Large intestine (tissue), 3 donors: ENCODE measurements at regions not wholly inside any gene's neighbourhood (a gene's known extent, or its start where the extent isn't known, plus 50 kb on each side); places are given as distances from the start of the nearest gene placed in this dataset.

Experiments
- DNase-seq, 2 donors: peaks; one replicate each; pipeline versions ENCODE4 v3.0.0 to v3.0.0-alpha.2; 2013
- H3K27ac ChIP-seq: one replicate; pipeline ENCODE4 v1.5.1; 2013; ENCODE audit warnings: low read length
- H3K27me3 ChIP-seq: 2 replicates; pipeline ENCODE4 v1.6.1; 2013; ENCODE audit warnings: low read length; ENCODE audit not compliant: control insufficient read depth, insufficient read depth
- H3K36me3 ChIP-seq: 2 replicates; pipeline ENCODE4 v1.6.1; 2013; ENCODE audit warnings: low read length; ENCODE audit not compliant: control insufficient read depth, insufficient read depth
- H3K4me1 ChIP-seq: one replicate; pipeline ENCODE4 v1.6.1; 2013; ENCODE audit warnings: low read length; ENCODE audit not compliant: control insufficient read depth, insufficient read depth
- H3K4me3 ChIP-seq: one replicate; pipeline ENCODE4 v1.5.1; 2013; ENCODE audit warnings: low read length
- H3K9me3 ChIP-seq: one replicate; pipeline ENCODE4 v1.6.1; 2013; ENCODE audit warnings: mild to moderate bottlenecking, low read depth, low read length, moderate library complexity; ENCODE audit not compliant: control insufficient read depth
- WGBS: methylation state at CpG from one replicate; pipeline ENCODE4 v1.1.5; 2013; ENCODE audit warnings: low lambda C conversion rate; ENCODE audit not compliant: insufficient coverage; 5-methylcytosine and 5-hydroxymethylcytosine counted together

GRCh38 chr15:57767481-57767880 lies 61.0 kb downstream of the POLR2M start:
- Histone ChIP-seq H3K9me3 (no peaks in the 10 kb centered on the region), H3K4me1 (no peaks in the 10 kb centered on the region), H3K27ac (no peak overlapping the region), H3K27me3 (no peaks in the 10 kb centered on the region), H3K36me3 (no peaks in the 10 kb centered on the region), H3K4me3 (no peak overlapping the region)
- no CpG with 5 or more reads among the region's 2 CpGs for WGBS
- DNase-seq = no peak

GRCh38 chr15:57769266-57769665 lies 62.8 kb downstream of the POLR2M start:
- Histone ChIP-seq H3K4me3 (no peak overlapping the region), H3K4me1 (no peaks in the 10 kb centered on the region), H3K27me3 (no peaks in the 10 kb centered on the region), H3K36me3 (no peaks in the 10 kb centered on the region), H3K9me3 (no peaks in the 10 kb centered on the region), H3K27ac (no peak overlapping the region)
- DNase-seq = no peak
- no CpG with 5 or more reads among the region's 12 CpGs for WGBS

GRCh38 chr15:57770495-57770894 lies 64.0 kb downstream of the POLR2M start:
- H3K27ac ChIP-seq = no peak overlapping the region
- H3K27me3 ChIP-seq = no peaks in the 10 kb centered on the region
- no peak overlapping the region for H3K4me3 ChIP-seq
- no peak for DNase-seq
- H3K36me3 ChIP-seq = no peaks in the 10 kb centered on the region
- no peaks in the 10 kb centered on the region for H3K9me3 ChIP-seq
- WGBS = no CpG with 5 or more reads among the region's 3 CpGs
- no peaks in the 10 kb centered on the region for H3K4me1 ChIP-seq

GRCh38 chr15:57772223-57772957 lies 65.9 kb downstream of the POLR2M start:
- no peak overlapping the region for H3K4me3 ChIP-seq
- peak; percentile 26 to 38 for DNase-seq
- no peaks in the 10 kb centered on the region for H3K4me1 ChIP-seq
- H3K27ac ChIP-seq = peak overlapping the region; percentile 58
- 30% methylated on average over 2 of the region's 7 CpGs for WGBS
- H3K36me3 ChIP-seq = no peaks in the 10 kb centered on the region
- no peaks in the 10 kb centered on the region for H3K9me3 ChIP-seq
- no peaks in the 10 kb centered on the region for H3K27me3 ChIP-seq

- Histone ChIP-seq H3K9me3 (no peaks in the 10 kb centered on the region), H3K4me3 (no peak overlapping the region), H3K27ac (peak overlapping the region; percentile 58), H3K36me3 (no peaks in the 10 kb centered on the region), H3K27me3 (no peaks in the 10 kb centered on the region), H3K4me1 (no peaks in the 10 kb centered on the region)
- WGBS = 100% methylated on average over 1 of the region's 2 CpGs
- DNase-seq = peak; percentile 50 to 57
Observed at GRCh38 chr15:57773051-57773450, 66.5 kb downstream of the POLR2M start.

GRCh38 chr15:57777003-57777402 lies 70.5 kb downstream of the POLR2M start:
- Histone ChIP-seq H3K9me3 (no peaks in the 10 kb centered on the region), H3K36me3 (no peaks in the 10 kb centered on the region), H3K27me3 (no peaks in the 10 kb centered on the region), H3K4me1 (no peaks in the 10 kb centered on the region), H3K27ac (no peak overlapping the region), H3K4me3 (no peak overlapping the region)
- no peak for DNase-seq
- no CpG with 5 or more reads among the region's 4 CpGs for WGBS

GRCh38 chr15:57780471-57780870 lies 74.0 kb downstream of the POLR2M start:
- no peaks in the 10 kb centered on the region for H3K4me1 ChIP-seq
- H3K27ac ChIP-seq = no peak overlapping the region
- no peaks in the 10 kb centered on the region for H3K27me3 ChIP-seq
- WGBS = 85% methylated on average over 2 of the region's 4 CpGs
- no peak overlapping the region for H3K4me3 ChIP-seq
- no peaks in the 10 kb centered on the region for H3K36me3 ChIP-seq
- no peaks in the 10 kb centered on the region for H3K9me3 ChIP-seq
- DNase-seq = no peak

GRCh38 chr15:57782731-57783130 lies 76.2 kb downstream of the POLR2M start:
- Histone ChIP-seq H3K27me3 (no peaks in the 10 kb centered on the region), H3K9me3 (no peaks in the 10 kb centered on the region), H3K4me3 (no peak overlapping the region), H3K27ac (no peak overlapping the region), H3K4me1 (no peaks in the 10 kb centered on the region), H3K36me3 (no peaks in the 10 kb centered on the region)
- no peak for DNase-seq
- WGBS = no CpG with 5 or more reads among the region's 6 CpGs

GRCh38 chr15:57784081-57784511 lies 77.6 kb downstream of the POLR2M start:
- Histone ChIP-seq H3K27me3 (no peaks in the 10 kb centered on the region), H3K36me3 (no peaks in the 10 kb centered on the region), H3K4me3 (no peak overlapping the region), H3K27ac (no peak overlapping the region), H3K4me1 (no peaks in the 10 kb centered on the region), H3K9me3 (no peaks in the 10 kb centered on the region)
- no CpG with 5 or more reads among the region's 4 CpGs for whole genome bisulfite sequencing
- DNase-seq = no peak

GRCh38 chr15:57785039-57785438 lies 78.5 kb downstream of the POLR2M start:
- Histone ChIP-seq H3K27ac (no peak overlapping the region), H3K27me3 (no peaks in the 10 kb centered on the region), H3K9me3 (no peaks in the 10 kb centered on the region), H3K36me3 (no peaks in the 10 kb centered on the region), H3K4me1 (no peaks in the 10 kb centered on the region), H3K4me3 (no peak overlapping the region)
- DNase-seq = no peak
- no CpG with 5 or more reads among the region's 9 CpGs for WGBS

- WGBS = 100% methylated on average over 1 of the region's 3 CpGs
Observed at GRCh38 chr15:57785959-57786358, 79.4 kb downstream of the POLR2M start.

More at GRCh38 chr15:57785959-57786358, 79.4 kb downstream of the POLR2M start:
- H3K36me3 ChIP-seq = no peaks in the 10 kb centered on the region
- H3K4me1 ChIP-seq = no peaks in the 10 kb centered on the region
- DNase-seq = no peak
- no peak overlapping the region for H3K27ac ChIP-seq
- H3K9me3 ChIP-seq = no peaks in the 10 kb centered on the region
- H3K27me3 ChIP-seq = no peaks in the 10 kb centered on the region
- H3K4me3 ChIP-seq = no peak overlapping the region
